Endothelial cell of umbilical vein (primary cell): ENCODE measurements at regions not wholly inside any gene's neighbourhood (a gene's known extent, or its start where the extent isn't known, plus 50 kb on each side); places are given as distances from the start of the nearest gene placed in this dataset.

Source experiments
- BruUV-seq: library from RNA; stranded (reverse); fragments of 400-500 nt; replicated peaks from 2 replicates; lab custom pipeline; 2021; lab: Mats Ljungman, UMichigan
- CTCF ChIA-PET: fragments of 300-600, 350-600 bp; sonication (Branson Sonifier 250); formaldehyde crosslinking; loops from one replicate; lab custom pipeline; 2021; ENCODE audit warnings: antibody characterized with exemption, inconsistent platforms; lab: Charles Lee
- POLR2A ChIA-PET: fragments of 300-600, 350-600 bp; sonication (Branson Sonifier 250); formaldehyde crosslinking; loops from one replicate; lab custom pipeline; 2021; ENCODE audit warnings: antibody characterized with exemption, inconsistent platforms; lab: Charles Lee
- DNase-seq: peaks from one replicate; pipeline ENCODE4 v3.0.0-alpha.2; 2011; ENCODE audit warnings: low read depth, low spot score
- FAIRE-seq: peaks from 2 replicates; lab custom pipeline; 2011; peaks lifted over from hg19 to GRCh38; lab: Jason Lieb, UNC
- H2AFZ ChIP-seq: 2 replicates; pipeline ENCODE4 v1.6.0; 2012; ENCODE audit warnings: low read depth, low read length, control low read depth, inconsistent platforms
- H3K27ac ChIP-seq: 2 replicates; pipeline ENCODE4 v1.5.1; 2011; ENCODE audit warnings: low read depth, mild to moderate bottlenecking, control low read depth, low read length, moderate library complexity; ENCODE audit not compliant: insufficient read depth
- H3K27me3 ChIP-seq, 2 experiments: 2 replicates each; pipeline versions ENCODE4 v1.6.0 to v1.6.1; 2011; ENCODE audit warnings: low read length in 2 of 2, mixed read lengths in 1 of 2; ENCODE audit not compliant: control insufficient read depth in 2 of 2, insufficient read depth in 2 of 2
- H3K36me3 ChIP-seq, 2 experiments: 2 replicates in 1 of 2; 3 replicates in 1 of 2; pipeline ENCODE4 v1.5.1; 2011; ENCODE audit warnings: low read length in 2 of 2, mild to moderate bottlenecking in 1 of 2, moderate library complexity in 1 of 2; ENCODE audit not compliant: control insufficient read depth in 2 of 2, insufficient read depth in 2 of 2; ENCODE audit errors: extremely low read depth in 1 of 2
- H3K4me1 ChIP-seq: 3 replicates; pipeline ENCODE4 v1.5.1; 2011; ENCODE audit warnings: mild to moderate bottlenecking, low read length; ENCODE audit not compliant: control insufficient read depth, insufficient read depth; ENCODE audit errors: extremely low read depth
- H3K4me2 ChIP-seq: 2 replicates; pipeline ENCODE4 v1.6.1; 2011; ENCODE audit warnings: low read length, control low read depth, mixed read lengths; ENCODE audit not compliant: insufficient read depth
- H3K4me3 ChIP-seq, 3 experiments: fragments of 200-600 bp in 1 of 3; sonication (generic), shearing (Covaris generic) in 1 of 3; replicated peaks in 1 of 3; 2 replicates each; pipeline ENCODE4 v1.5.1; 2011 to 2016; ENCODE audit warnings: control low read depth in 3 of 3, low read length in 3 of 3, mild to moderate bottlenecking in 2 of 3, inconsistent platforms in 1 of 3, low read depth in 1 of 3, moderate library complexity in 1 of 3; ENCODE audit not compliant: insufficient read depth in 1 of 3
- H3K79me2 ChIP-seq: 2 replicates; pipeline ENCODE4 v1.6.0; 2012; ENCODE audit warnings: low read length, inconsistent platforms; ENCODE audit not compliant: control insufficient read depth, insufficient read depth
- H3K9ac ChIP-seq: replicated peaks from 2 replicates; pipeline ENCODE3; 2011; ENCODE audit warnings: low read length, control low read depth; ENCODE audit not compliant: insufficient read depth; ENCODE audit errors: extremely low read depth
- H3K9me1 ChIP-seq: replicated peaks from 3 replicates; pipeline ENCODE4 v1.6.0; 2011; ENCODE audit warnings: mild to moderate bottlenecking, low read length; ENCODE audit not compliant: control insufficient read depth, insufficient read depth; ENCODE audit errors: extremely low read depth
- H3K9me3 ChIP-seq: replicated peaks from 2 replicates; pipeline ENCODE4 v1.5.1; 2012; ENCODE audit warnings: low read length, inconsistent platforms; ENCODE audit not compliant: control insufficient read depth, insufficient read depth
- H4K20me1 ChIP-seq: replicated peaks from 2 replicates; pipeline ENCODE3; 2011; ENCODE audit warnings: mild to moderate bottlenecking, low read length; ENCODE audit not compliant: control insufficient read depth, insufficient read depth; ENCODE audit errors: extremely low read depth
- CTCF ChIP-seq, 2 donors: IDR thresholded peaks; 1 replicate in 1 of 2; 2 replicates in 1 of 2; pipeline ENCODE4 v1.5.1; 2011; ENCODE audit warnings: low read length in 2 of 2, mild to moderate bottlenecking in 2 of 2, moderate library complexity in 2 of 2, control low read depth in 1 of 2, inconsistent platforms in 1 of 2, low read depth in 1 of 2; ENCODE audit not compliant: insufficient read depth in 1 of 2; ENCODE audit errors: extremely low read depth in 1 of 2
- EZH2 ChIP-seq: IDR thresholded peaks from 2 replicates; pipeline ENCODE4 v1.6.1; 2012; ENCODE audit warnings: borderline replicate concordance, low read depth, mild to moderate bottlenecking, moderate library complexity, low read length, inconsistent platforms; ENCODE audit not compliant: severe bottlenecking
- FOS ChIP-seq: IDR thresholded peaks from 2 replicates; pipeline ENCODE4 v1.6.1; 2011; ENCODE audit warnings: mild to moderate bottlenecking, low read length, moderate library complexity, borderline replicate concordance; ENCODE audit not compliant: insufficient read depth
- GATA2 ChIP-seq: IDR thresholded peaks from 2 replicates; pipeline ENCODE4 v1.7.0; 2011; ENCODE audit warnings: low read depth, mild to moderate bottlenecking, moderate library complexity, mixed read lengths, low read length; ENCODE audit not compliant: insufficient read length, insufficient read depth
- JUN ChIP-seq: IDR thresholded peaks from 2 replicates; pipeline ENCODE4 v1.6.1; 2011; ENCODE audit warnings: borderline replicate concordance, low read depth; ENCODE audit not compliant: insufficient read length, insufficient read depth
- MAX ChIP-seq: IDR thresholded peaks from 2 replicates; pipeline ENCODE4 v1.6.1; 2011; ENCODE audit not compliant: insufficient read depth, insufficient read length
- MYC ChIP-seq: IDR thresholded peaks from one replicate; pipeline ENCODE4 v1.6.1; 2011; ENCODE audit warnings: mild to moderate bottlenecking, low read depth, low read length
- POLR2A ChIP-seq: IDR thresholded peaks from 2 replicates; pipeline ENCODE4 v1.6.1; 2012; ENCODE audit warnings: low read depth, mild to moderate bottlenecking, control low read depth, low read length
- POLR2AphosphoS5 ChIP-seq: IDR thresholded peaks from 2 replicates; pipeline ENCODE4 v1.6.1; 2012; ENCODE audit warnings: low read depth, mild to moderate bottlenecking, control low read depth, low read length, moderate library complexity; ENCODE audit not compliant: insufficient read depth
- dilution Hi-C: fragments of 300-500 bp; cut with MboI; formaldehyde crosslinking; loops from one replicate; pipeline ENCODE4 v1.15.0; 2019; ENCODE audit warnings: low sequenced_read_pairs; ENCODE audit not compliant: extremely low pct_ligation_motif_present
- intact Hi-C: fragments of 100-400 bp; cut with micrococcal nuclease; formaldehyde crosslinking; loops from one replicate; pipeline ENCODE4 v1.10.0; 2022

GRCh38 chr3:80227216-80227615 lies 459.4 kb upstream of the ROBO1 start:
- dilution Hi-C loops, result no loop called here
- Histone ChIP-seq H3K27ac (no peak overlapping the region), H3K4me1 (no peaks in the 10 kb centered on the region), H3K9ac (no peak overlapping the region), H3K9me3 (no peaks in the 10 kb centered on the region), H3K27me3 (no peaks in the 10 kb centered on the region), H3K9me1 (no peaks in the 10 kb centered on the region), H3K4me3 (no peak overlapping the region), H3K79me2 (no peaks in the 10 kb centered on the region), H3K4me2 (no peak overlapping the region), H2AFZ (no peak overlapping the region), H4K20me1 (no peaks in the 10 kb centered on the region), H3K36me3 (no peaks in the 10 kb centered on the region)
- TF ChIP-seq MAX, result no peak
- TF ChIP-seq EZH2, result no peak
- TF ChIP-seq MYC, result no peak
- TF ChIP-seq GATA2, result no peak
- no peak for TF ChIP-seq CTCF (IDR thresholded peaks at IDR 0.05; ENCODE audit: extremely low read depth in 1 of 2, insufficient read depth in 1 of 2, low read depth in 1 of 2, low read length in 2 of 2)
- intact Hi-C loops, result no loop called here
- DNase-seq (no peak), FAIRE-seq (no peak)
- CTCF ChIA-PET, result no interaction called here
- no TSS peak for BruUV-seq
- POLR2A ChIA-PET, result no interaction called here

- no peaks in the 10 kb centered on the region for H4K20me1 ChIP-seq
These were observed 447.4 kb upstream of the ROBO1 start for GRCh38 chr3:80215191-80215590.

More at GRCh38 chr3:80215191-80215590, 447.4 kb upstream of the ROBO1 start:
- Histone ChIP-seq H3K9me3 (no peaks in the 10 kb centered on the region), H3K4me3 (no peak overlapping the region), H3K79me2 (no peaks in the 10 kb centered on the region), H3K27me3 (no peaks in the 10 kb centered on the region), H3K36me3 (no peaks in the 10 kb centered on the region), H3K9ac (no peak overlapping the region), H3K4me2 (no peak overlapping the region), H3K27ac (no peak overlapping the region), H3K9me1 (no peaks in the 10 kb centered on the region), H3K4me1 (peaks cover 6% of the 10 kb centered on the region), H2AFZ (no peak overlapping the region)
- BruUV-seq, result no TSS peak
- FAIRE-seq (no peak), DNase-seq (no peak)
- POLR2A ChIA-PET, result no interaction called here
- no peak for TF ChIP-seq FOS
- TF ChIP-seq POLR2AphosphoS5, result no peak
- no peak for TF ChIP-seq MAX
- TF ChIP-seq CTCF (IDR thresholded peaks at IDR 0.05; ENCODE audit: extremely low read depth in 1 of 2, insufficient read depth in 1 of 2, low read depth in 1 of 2, low read length in 2 of 2), result no peak
- TF ChIP-seq JUN, result no peak
- no peak for TF ChIP-seq MYC
- TF ChIP-seq EZH2, result no peak
- TF ChIP-seq POLR2A, result no peak
- no peak for TF ChIP-seq GATA2
- dilution Hi-C loops, result no loop called here
- intact Hi-C loops, result no loop called here
- CTCF ChIA-PET, result interaction anchor here (0.9 kb wide), 1 partner anchor 9 kb away, joined by 5 read pairs; no protein-coding TSS in a partner anchor
